ENCODE measurements at regions not wholly inside any gene's neighbourhood (a gene's known extent, or its start where the extent isn't known, plus 50 kb on each side); places are given as distances from the start of the nearest gene placed in this dataset.

DNA sequence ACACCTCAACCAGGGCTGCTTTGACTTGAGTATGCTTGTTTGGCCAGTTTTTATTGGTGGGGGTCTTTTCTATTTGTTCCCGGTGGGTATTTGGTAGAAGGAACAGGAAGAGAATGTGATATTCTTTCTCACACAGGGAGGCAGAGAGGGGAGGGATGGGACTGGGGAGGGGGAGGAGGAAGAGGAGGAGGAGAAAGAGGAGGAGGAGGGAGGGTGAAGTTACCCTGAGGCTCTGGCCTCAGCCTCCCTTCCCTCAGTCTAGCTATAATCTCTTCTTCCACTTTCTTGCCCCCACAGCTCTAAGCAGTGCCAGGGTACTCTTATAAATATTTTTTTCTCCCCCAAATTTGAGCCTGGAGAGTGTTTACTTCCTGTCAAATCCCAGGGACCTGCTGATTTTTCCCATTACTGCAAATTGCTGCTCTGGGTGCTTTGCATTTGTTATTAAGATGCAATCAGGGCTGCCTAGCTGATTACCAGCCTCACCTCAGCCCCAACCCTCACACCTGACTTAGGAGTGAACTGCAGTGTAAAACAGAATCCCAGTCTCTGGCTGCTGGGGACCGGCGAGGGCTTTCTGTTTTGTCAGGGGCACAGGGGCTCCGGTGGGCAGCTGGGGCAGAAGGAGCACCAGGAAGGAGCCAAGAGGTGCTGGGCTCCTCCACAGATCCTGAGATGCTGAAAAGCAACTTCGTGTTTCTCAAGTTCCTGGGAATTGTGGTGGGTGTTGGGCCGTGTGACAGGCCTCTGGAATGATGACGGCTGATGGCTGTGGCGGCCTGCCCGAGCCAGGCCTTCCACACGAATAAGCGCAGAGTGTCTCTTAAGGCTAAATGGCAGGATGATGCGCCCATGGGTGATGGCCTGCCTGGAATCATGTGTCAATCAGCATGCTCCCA, 141.4 kb downstream of the CD83 start:
- no peak for DNase-seq

GRCh38 chr6:14259594-14260152, 142.1 kb downstream of the CD83 start:
- DNase-seq: no peak

GRCh38 chr6:14260839-14261238, 143.3 kb downstream of the CD83 start:
- no peak for DNase-seq

DNA sequence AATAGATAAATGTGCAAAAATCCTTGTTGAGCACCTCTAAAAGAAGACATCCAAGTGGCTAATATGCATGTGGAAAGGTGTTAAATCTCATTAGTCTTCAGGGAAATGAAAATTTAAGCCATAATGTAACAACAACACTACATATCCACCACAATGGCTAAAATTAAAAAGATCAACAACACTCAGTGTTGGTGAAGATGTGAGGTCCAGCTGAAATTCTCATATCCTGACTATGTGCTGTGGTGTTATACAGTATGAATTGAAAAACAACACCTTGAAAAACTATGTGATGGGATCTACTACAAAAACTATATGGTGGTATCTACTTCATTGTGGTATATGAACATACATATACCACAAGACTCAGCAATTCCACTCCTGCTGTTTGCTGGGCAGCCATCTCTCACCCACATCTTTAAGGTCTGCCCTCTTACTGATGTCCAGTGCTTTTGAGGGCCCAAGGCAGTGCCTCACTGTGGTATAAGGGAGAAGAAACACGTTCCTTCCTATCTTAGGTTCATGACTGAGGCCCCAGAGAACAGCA, 146.4 kb downstream of the CD83 start:
- DNase-seq: no peak

GRCh38 chr6:14265049-14266021, 147.8 kb downstream of the CD83 start:
- DNase-seq: no peak

- DNase-seq: no peak
These were observed 148.7 kb downstream of the CD83 start for GRCh38 chr6:14266266-14266665.

DNA sequence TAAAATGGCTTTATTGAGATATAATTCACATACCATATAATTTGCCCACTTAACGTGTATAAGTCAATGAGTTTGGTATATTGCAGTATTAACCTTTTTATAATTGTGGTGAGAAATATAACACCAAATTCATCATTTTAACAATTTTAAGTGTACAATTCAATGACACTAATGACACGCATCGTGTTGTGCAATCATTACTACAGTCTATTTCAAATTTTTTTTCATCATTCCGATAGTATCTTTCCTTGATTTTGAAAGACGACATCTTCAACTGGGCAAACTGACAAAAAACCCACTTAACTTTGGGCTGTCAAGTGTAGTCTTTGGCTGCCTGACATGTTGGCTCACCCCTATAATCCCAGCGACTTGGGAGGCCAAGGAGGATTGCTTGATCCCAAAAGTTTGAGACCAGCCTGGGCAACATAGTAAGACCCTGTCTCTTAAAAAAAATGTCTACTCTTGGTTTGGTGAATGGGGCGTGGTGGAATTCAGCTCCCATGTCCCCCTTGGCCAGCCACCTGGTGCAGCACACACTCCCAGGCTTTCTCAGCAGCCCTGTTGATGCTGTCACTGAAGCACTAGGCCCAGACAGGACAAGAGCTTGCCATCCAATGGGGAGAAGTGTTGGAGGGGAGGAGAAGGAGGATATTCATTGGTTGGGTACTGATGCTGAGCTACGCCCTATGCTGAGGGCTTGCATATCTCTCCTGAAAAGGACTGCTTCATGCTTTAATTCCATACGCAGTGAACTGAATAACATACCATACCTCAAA, 150.5 kb downstream of the CD83 start:
- DNase-seq: no peak

GRCh38 chr6:14269436-14269835, 151.9 kb downstream of the CD83 start:
- DNase-seq: no peak

DNA sequence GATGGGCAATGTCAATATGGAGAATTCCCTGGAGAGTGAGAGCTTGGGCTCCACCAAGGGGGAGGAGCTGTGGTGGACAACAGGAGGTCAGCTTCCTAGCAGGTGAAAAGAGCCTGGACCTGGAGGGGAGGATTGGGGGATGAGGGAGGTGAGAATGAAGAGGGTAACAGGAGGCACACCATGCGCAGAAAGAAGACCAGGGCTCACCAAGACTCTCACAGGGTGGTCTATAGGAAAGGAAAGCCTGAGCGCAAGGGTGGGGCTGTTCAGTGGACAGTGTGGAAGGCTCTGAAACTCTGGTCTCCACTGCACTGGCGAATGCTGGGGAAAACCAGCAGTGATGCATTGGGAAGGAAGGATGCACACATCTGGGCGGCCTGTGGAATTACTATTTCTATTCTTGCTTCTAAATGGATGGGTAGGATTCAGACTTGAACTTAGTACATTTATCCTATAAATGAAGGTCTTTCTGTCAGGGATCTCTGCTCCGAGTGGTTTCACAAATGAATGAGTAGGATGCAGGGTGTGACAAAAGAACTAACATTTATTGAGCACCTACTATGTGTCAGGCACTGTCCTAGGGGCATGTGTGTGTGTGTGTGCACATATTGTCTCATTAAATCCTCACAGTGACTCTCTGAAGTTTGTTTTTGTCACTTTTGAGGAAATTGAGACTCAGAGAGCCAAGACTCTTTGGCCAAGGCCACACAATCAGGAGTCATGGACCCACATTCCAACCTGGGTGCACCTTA, 152.7 kb downstream of the CD83 start:
- no peak for DNase-seq

- no peak for DNase-seq
These were observed 153.6 kb downstream of the CD83 start for GRCh38 chr6:14270925-14271788.

- DNase-seq: no peak
These were observed 154.5 kb downstream of the CD83 start for GRCh38 chr6:14271789-14272736.

DNA sequence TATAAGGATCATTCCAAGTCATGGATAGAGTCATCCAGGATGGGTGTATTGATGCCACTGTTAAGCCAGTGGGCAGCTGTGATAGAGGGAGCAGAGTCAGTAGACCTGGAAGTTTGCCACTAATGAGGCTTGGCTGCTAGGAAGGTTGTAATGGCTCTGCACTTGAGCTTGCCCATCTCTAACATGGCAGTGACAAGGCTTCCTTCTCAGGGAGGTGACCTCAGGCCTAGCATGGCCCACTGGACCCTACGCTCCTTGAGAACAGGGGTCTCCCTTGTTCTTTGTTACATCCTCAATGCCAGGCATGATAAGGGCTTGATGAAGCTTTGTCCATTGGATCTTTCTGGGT, 155.1 kb downstream of the CD83 start:
- DNase-seq: no peak

GRCh38 chr6:14273191-14273590, 155.6 kb downstream of the CD83 start:
- DNase-seq: no peak

GRCh38 chr6:14274016-14274415, 156.4 kb downstream of the CD83 start:
- no peak for DNase-seq

DNA sequence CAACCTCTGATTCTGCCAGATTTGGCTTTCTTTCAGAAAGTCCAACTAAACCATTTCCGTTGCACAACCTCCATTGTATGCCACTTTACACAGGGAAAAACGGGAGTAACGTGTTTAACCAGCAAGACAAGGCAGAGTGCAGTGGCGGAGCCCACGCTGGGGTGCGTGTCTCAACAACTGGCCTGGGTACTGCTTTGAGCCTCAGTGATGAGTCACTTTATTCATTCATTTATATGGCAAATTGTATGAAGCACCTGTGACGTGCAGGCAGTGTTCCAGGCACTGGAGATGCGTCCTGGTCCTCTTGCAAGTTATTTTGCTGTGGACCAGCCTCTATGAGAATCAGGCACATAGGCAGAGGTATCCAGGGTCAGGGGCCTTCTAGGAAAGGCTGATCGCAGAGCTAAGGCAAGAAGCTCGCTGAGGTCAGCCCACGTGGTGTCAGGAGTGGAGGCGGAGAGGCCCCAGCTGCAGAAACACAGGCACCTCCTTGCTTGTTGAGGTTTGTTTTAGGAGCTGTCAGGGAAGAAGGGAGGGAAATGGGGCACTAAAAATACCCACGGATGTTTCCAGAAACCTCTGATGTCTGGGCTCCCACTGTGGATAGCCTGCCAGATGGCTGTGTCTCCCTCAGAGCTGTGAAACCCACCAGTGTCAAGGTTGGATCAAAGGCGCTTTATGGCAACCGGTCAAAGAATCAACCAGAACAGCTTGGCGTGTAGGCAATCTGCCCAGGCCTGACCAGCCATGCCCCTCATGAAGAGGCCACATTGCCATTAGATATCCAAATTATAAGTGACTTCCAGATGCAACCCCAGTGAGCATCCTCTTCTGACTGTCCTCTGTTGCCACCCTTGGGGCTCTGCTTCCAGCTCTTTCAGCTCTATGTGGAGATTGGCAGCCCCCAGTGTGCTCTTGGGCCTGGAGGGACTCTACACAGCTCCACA, 157.2 kb downstream of the CD83 start:
- DNase-seq: no peak

- no peak for DNase-seq
These were observed 157.9 kb downstream of the CD83 start for GRCh38 chr6:14275493-14275851.

GRCh38 chr6:14276071-14276470, 158.5 kb downstream of the CD83 start:
- DNase-seq: no peak

DNA sequence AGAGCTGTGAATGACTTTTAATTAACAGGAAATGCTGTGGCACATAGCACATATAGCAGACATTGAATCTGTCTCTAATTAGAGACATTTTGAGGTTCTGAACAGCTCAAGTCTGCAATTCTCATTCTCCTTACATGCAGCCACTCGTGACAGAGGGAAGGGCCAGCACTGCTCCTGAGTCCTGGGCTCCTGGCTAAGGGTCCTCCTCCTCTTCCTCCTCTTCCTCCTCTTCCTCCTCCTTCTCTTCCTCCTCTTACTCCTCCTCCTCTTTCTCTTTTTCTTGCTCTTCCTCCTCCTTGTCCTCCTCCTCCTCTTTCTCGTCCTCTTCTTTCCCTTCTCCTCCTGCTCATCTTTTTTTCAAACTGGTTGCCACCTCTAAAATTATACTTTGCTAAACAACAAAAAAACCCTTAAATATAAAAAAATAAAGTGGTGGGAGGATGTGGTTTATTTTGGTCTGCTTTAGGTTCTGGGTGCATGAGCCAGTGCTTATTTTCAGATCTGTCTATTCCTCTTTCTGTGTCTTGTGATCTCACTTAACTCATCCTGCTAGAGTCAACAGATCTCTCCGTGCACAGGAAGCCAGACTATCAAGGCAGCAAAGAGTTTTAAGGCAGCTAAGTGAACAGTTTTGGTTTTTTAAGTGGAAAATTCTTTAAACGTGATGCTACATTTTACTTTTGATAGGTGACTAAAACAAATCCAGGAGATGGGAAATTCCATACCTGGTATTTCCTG, 159.3 kb downstream of the CD83 start:
- no peak for DNase-seq

All from NCI-H2107 (cell line).